GM12873 (cell line): ENCODE measurements at regions not wholly inside any gene's neighbourhood (a gene's known extent, or its start where the extent isn't known, plus 50 kb on each side); places are given as distances from the start of the nearest gene placed in this dataset.

Experiments
- TF ChIP-seq, protein P1 (sequence below): IDR thresholded peaks from 2 replicates; pipeline ENCODE4 v1.5.1; 2012; ENCODE audit warnings: low read depth, mild to moderate bottlenecking, moderate library complexity, low read length, control low read depth; ENCODE audit not compliant: insufficient read depth; ENCODE audit errors: missing control alignments

- TF ChIP-seq, protein P1, sequence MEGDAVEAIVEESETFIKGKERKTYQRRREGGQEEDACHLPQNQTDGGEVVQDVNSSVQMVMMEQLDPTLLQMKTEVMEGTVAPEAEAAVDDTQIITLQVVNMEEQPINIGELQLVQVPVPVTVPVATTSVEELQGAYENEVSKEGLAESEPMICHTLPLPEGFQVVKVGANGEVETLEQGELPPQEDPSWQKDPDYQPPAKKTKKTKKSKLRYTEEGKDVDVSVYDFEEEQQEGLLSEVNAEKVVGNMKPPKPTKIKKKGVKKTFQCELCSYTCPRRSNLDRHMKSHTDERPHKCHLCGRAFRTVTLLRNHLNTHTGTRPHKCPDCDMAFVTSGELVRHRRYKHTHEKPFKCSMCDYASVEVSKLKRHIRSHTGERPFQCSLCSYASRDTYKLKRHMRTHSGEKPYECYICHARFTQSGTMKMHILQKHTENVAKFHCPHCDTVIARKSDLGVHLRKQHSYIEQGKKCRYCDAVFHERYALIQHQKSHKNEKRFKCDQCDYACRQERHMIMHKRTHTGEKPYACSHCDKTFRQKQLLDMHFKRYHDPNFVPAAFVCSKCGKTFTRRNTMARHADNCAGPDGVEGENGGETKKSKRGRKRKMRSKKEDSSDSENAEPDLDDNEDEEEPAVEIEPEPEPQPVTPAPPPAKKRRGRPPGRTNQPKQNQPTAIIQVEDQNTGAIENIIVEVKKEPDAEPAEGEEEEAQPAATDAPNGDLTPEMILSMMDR = no peak
Observed at GRCh38 chr11:69877235-69877634, 58.0 kb upstream of the FGF3 start.

GRCh38 chr11:69878144-69878883, 59.1 kb upstream of the FGF3 start:
- TF ChIP-seq, protein P1 = no peak

GRCh38 chr11:69878927-69879728, 59.9 kb upstream of the FGF3 start:
- TF ChIP-seq, protein P1 = no peak

DNA sequence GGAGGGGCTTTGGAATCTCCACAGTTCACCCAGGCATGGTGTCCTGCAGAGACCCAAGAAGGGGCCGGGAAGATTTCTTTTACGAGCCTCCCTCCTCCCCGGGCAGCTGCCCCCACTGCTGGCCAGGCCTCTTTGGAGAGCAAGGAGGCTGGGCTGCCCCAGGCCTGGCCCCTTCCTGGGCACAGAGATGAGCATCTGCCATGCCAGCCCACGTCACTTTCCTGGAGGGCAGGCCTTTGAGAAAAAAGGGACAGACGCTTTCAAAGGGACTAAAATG, 60.5 kb upstream of the FGF3 start:
- TF ChIP-seq, protein P1 = no peak

- TF ChIP-seq, protein P1 = no peak
Observed at GRCh38 chr11:69880041-69880825, 61.0 kb upstream of the FGF3 start.

DNA sequence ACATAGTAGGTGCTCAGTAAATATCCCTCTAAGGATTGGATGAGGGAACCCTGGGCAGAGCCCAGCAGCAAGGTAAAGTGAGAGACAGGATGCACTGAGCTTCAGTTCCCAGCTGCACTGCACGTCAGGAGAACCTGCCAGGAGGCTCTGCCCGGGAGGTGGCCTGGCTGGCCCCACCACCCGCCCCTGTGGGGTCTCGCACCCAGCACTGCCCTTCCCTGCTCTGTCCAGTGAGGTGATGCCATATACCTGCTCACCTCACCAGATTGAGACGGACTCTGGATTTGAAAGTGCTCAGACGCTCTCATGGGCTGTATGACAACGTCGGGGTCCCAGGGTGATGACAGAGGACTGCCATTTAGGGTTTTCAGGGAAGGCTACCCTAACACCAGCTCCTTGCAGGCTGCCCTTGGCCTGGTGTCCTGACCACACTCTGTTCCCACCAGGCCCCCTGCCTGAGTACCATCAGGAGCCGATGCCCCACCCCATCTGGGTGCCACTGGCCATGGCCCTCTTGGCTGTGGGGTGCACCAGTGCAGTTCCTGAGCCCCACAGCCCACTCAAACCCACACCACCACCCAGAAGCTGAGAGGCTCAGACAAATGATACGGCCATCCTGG, 61.7 kb upstream of the FGF3 start:
- TF ChIP-seq, protein P1 = no peak
